Testis (tissue), 2 donors: ENCODE measurements at regions not wholly inside any gene's neighbourhood (a gene's known extent, or its start where the extent isn't known, plus 50 kb on each side); places are given as distances from the start of the nearest gene placed in this dataset.

Experiments used
- CTCF ChIP-seq, 3 experiments: fragments of 450-650 bp in 2 of 3; fragments of 200-600 bp in 1 of 3; sonication (generic) in 1 of 3; IDR thresholded peaks; one replicate each; pipeline ENCODE4 v1.5.1; 2016 to 2019; ENCODE audit warnings: antibody characterized with exemption in 3 of 3, mild to moderate bottlenecking in 2 of 3, moderate library complexity in 1 of 3
- POLR2A ChIP-seq: fragments of 450-650 bp; IDR thresholded peaks from one replicate; pipeline ENCODE4 v1.6.1; 2017; ENCODE audit warnings: antibody characterized with exemption, mild to moderate bottlenecking, moderate library complexity

GRCh38 chr18:51438797-51439350, 241.4 kb upstream of the MEX3C start:
- TF ChIP-seq CTCF (IDR thresholded peaks at IDR 0.05) (no peak), POLR2A (no peak)
